IMR-90 (cell line): ENCODE measurements at regions not wholly inside any gene's neighbourhood (a gene's known extent, or its start where the extent isn't known, plus 50 kb on each side); places are given as distances from the start of the nearest gene placed in this dataset.

Experiments used
- ATAC-seq: fragments of 200-7000 bp; cut with Tn5 transposase; 2 replicates; pipeline ENCODE4 v1.9.1; 2020; ENCODE audit warnings: low read depth, mild to moderate bottlenecking, moderate library complexity
- BruUV-seq: library from RNA; stranded (reverse); fragments of 400-500 nt; replicated peaks from 2 replicates; lab custom pipeline; 2021; lab: Mats Ljungman, UMichigan
- CTCF ChIA-PET: fragments of 300-600 bp; formaldehyde crosslinking; extraction: SDS; loops from one replicate; lab custom pipeline; 2021; ENCODE audit warnings: antibody characterized with exemption; lab: Yijun Ruan, JAX
- POLR2A ChIA-PET: fragments of 300-600 bp; sonication (Branson Sonifier 250); formaldehyde crosslinking; loops from one replicate; lab custom pipeline; 2022; ENCODE audit warnings: antibody characterized with exemption; ENCODE audit not compliant: unreplicated experiment; lab: Charles Lee
- DNase-seq: peaks from one replicate; pipeline ENCODE4 v3.0.0; 2013
- H2AFZ ChIP-seq: replicated peaks from 2 replicates; pipeline ENCODE3; 2013; ENCODE audit warnings: low read length, mild to moderate bottlenecking; ENCODE audit not compliant: poor library complexity
- H2AK5ac ChIP-seq: 2 replicates; pipeline ENCODE4 v1.6.1; 2013; ENCODE audit warnings: low read depth, low read length, inconsistent platforms
- H2AK9ac ChIP-seq: replicated peaks from 2 replicates; pipeline ENCODE3; 2013; ENCODE audit warnings: mild to moderate bottlenecking, low read depth, low read length, moderate library complexity; ENCODE audit not compliant: poor library complexity
- H2BK120ac ChIP-seq: 2 replicates; pipeline ENCODE4 v1.6.1; 2013; ENCODE audit warnings: low read depth, low read length, inconsistent platforms
- H2BK15ac ChIP-seq: 3 replicates; pipeline ENCODE4 v1.6.1; 2013; ENCODE audit warnings: low read depth, low read length, inconsistent platforms
- H2BK20ac ChIP-seq: 2 replicates; pipeline ENCODE4 v1.6.1; 2013; ENCODE audit warnings: low read depth, mild to moderate bottlenecking, inconsistent platforms, low read length, moderate library complexity
- H2BK5ac ChIP-seq: 2 replicates; pipeline ENCODE4 v1.6.1; 2013; ENCODE audit warnings: mild to moderate bottlenecking, low read depth, low read length, inconsistent platforms; ENCODE audit not compliant: poor library complexity, severe bottlenecking
- H3K14ac ChIP-seq: replicated peaks from 2 replicates; pipeline ENCODE4 v1.6.1; 2013; ENCODE audit warnings: low read depth, low read length, inconsistent platforms
- H3K18ac ChIP-seq: 2 replicates; pipeline ENCODE4 v1.6.1; 2013; ENCODE audit warnings: low read depth, low read length, control low read depth
- H3K23ac ChIP-seq: 2 replicates; pipeline ENCODE4 v1.6.1; 2013; ENCODE audit warnings: low read depth, low read length, inconsistent platforms
- H3K27ac ChIP-seq: 2 replicates; pipeline ENCODE4 v1.5.1; 2013; ENCODE audit warnings: mild to moderate bottlenecking, control low read depth, low read length; ENCODE audit not compliant: insufficient read depth
- H3K27me3 ChIP-seq: 2 replicates; pipeline ENCODE4 v1.6.1; 2013; ENCODE audit warnings: low read length; ENCODE audit not compliant: control insufficient read depth, insufficient read depth
- H3K36me3 ChIP-seq: 2 replicates; pipeline ENCODE4 v1.6.1; 2013; ENCODE audit warnings: low read length, mixed read lengths; ENCODE audit not compliant: control insufficient read depth, insufficient read depth
- H3K4ac ChIP-seq: 2 replicates; pipeline ENCODE4 v1.6.1; 2013; ENCODE audit warnings: low read depth, low read length, inconsistent platforms
- H3K4me1 ChIP-seq: 2 replicates; pipeline ENCODE4 v1.6.1; 2013; ENCODE audit warnings: low read length, mixed read lengths; ENCODE audit not compliant: control insufficient read depth, insufficient read depth
- H3K4me2 ChIP-seq: 2 replicates; pipeline ENCODE4 v1.6.1; 2013; ENCODE audit warnings: low read depth, mild to moderate bottlenecking, control low read depth, low read length, moderate library complexity
- H3K4me3 ChIP-seq: 2 replicates; pipeline ENCODE4 v1.5.1; 2013; ENCODE audit warnings: low read depth, mild to moderate bottlenecking, control low read depth, low read length, moderate library complexity; ENCODE audit not compliant: insufficient read depth
- H3K56ac ChIP-seq: 2 replicates; pipeline ENCODE4 v1.6.1; 2013; ENCODE audit warnings: low read length, inconsistent platforms; ENCODE audit not compliant: insufficient read depth; ENCODE audit errors: extremely low read depth
- H3K79me1 ChIP-seq, 2 experiments: 2 replicates each; pipeline ENCODE4 v1.6.1; 2013; ENCODE audit warnings: low read length in 2 of 2, inconsistent platforms in 1 of 2, low read depth in 1 of 2
- H3K9ac ChIP-seq: 2 replicates; pipeline ENCODE4 v1.6.1; 2013; ENCODE audit warnings: low read depth, low read length, control low read depth
- H3K9me1 ChIP-seq: 2 replicates; pipeline ENCODE4 v1.6.1; 2013; ENCODE audit warnings: low read length, inconsistent platforms; ENCODE audit not compliant: insufficient read depth
- H3K9me3 ChIP-seq: 2 replicates; pipeline ENCODE4 v1.6.1; 2013; ENCODE audit warnings: low read length; ENCODE audit not compliant: control insufficient read depth, insufficient read depth
- H4K20me1 ChIP-seq: 2 replicates; pipeline ENCODE4 v1.6.1; 2013; ENCODE audit warnings: low read length, inconsistent platforms; ENCODE audit not compliant: insufficient read depth
- H4K5ac ChIP-seq: 2 replicates; pipeline ENCODE4 v1.6.1; 2013; ENCODE audit warnings: mild to moderate bottlenecking, low read depth, low read length, control low read depth
- H4K8ac ChIP-seq, 2 experiments: 2 replicates each; pipeline ENCODE4 v1.6.1; 2013; ENCODE audit warnings: low read depth in 2 of 2, low read length in 2 of 2, control low read depth in 1 of 2, inconsistent platforms in 1 of 2
- H4K91ac ChIP-seq: 2 replicates; pipeline ENCODE4 v1.6.1; 2013; ENCODE audit warnings: low read depth, low read length, inconsistent platforms; ENCODE audit not compliant: insufficient read depth
- CEBPB ChIP-seq: IDR thresholded peaks from 2 replicates; pipeline ENCODE4 v1.6.1; 2012; ENCODE audit warnings: low read depth, low read length, improper control_type of control experiment
- MAFK ChIP-seq: IDR thresholded peaks from 2 replicates; pipeline ENCODE4 v1.6.1; 2012; ENCODE audit warnings: low read depth, low read length, improper control_type of control experiment
- MAZ ChIP-seq: IDR thresholded peaks from 2 replicates; pipeline ENCODE4 v1.6.1; 2012; ENCODE audit warnings: low read depth, mild to moderate bottlenecking, low read length, improper control_type of control experiment, moderate library complexity, borderline replicate concordance
- MXI1 ChIP-seq: IDR thresholded peaks from 2 replicates; pipeline ENCODE4 v1.6.1; 2012; ENCODE audit warnings: low read depth, mild to moderate bottlenecking, low read length, moderate library complexity, borderline replicate concordance
- NFE2L2 ChIP-seq: fragments of 150-350 bp; IDR thresholded peaks from 2 replicates; pipeline ENCODE4 v1.6.1; 2016; ENCODE audit warnings: low read depth, mild to moderate bottlenecking, low read length
- POLR2A ChIP-seq: IDR thresholded peaks from 2 replicates; pipeline ENCODE4 v1.6.1; 2012; ENCODE audit warnings: mild to moderate bottlenecking, low read depth, low read length
- RAD21 ChIP-seq: IDR thresholded peaks from 2 replicates; pipeline ENCODE4 v1.6.1; 2012; ENCODE audit warnings: low read length, improper control_type of control experiment
- RCOR1 ChIP-seq: IDR thresholded peaks from 2 replicates; pipeline ENCODE4 v1.6.1; 2012; ENCODE audit warnings: mild to moderate bottlenecking, low read length, improper control_type of control experiment; ENCODE audit not compliant: insufficient replicate concordance
- SMC3 ChIP-seq: fragments of 150-350 bp; IDR thresholded peaks from 2 replicates; pipeline ENCODE4 v1.6.1; 2016; ENCODE audit warnings: low read depth, mild to moderate bottlenecking, antibody characterized with exemption, low read length, moderate library complexity
- dilution Hi-C: fragments of 300-500 bp; cut with HindIII; formaldehyde crosslinking; loops from one replicate; pipeline ENCODE4 v1.14.3; 2018; ENCODE audit warnings: low sequenced_read_pairs; ENCODE audit not compliant: unreplicated experiment
- in situ Hi-C: fragments of 300-500 bp; cut with MboI; formaldehyde crosslinking; loops from 3 replicates; pipeline ENCODE4 v1.14.3; 2019; ENCODE audit warnings: low sequenced_read_pairs, inconsistent platforms, mixed read lengths
- intact Hi-C: fragments of 100-400 bp; cut with micrococcal nuclease; formaldehyde crosslinking; loops from 2 replicates; pipeline ENCODE4 v1.10.0; 2022
- TF ChIP-seq, protein P1 (sequence below): fragments of 150-350 bp; IDR thresholded peaks from 2 replicates; pipeline ENCODE4 v1.6.1; 2017; ENCODE audit warnings: mild to moderate bottlenecking, antibody characterized with exemption, low read length, low read depth
- TF ChIP-seq, protein P2 (sequence below): conservative IDR thresholded peaks from 2 replicates; pipeline ENCODE4 v1.5.1; 2012; ENCODE audit warnings: mild to moderate bottlenecking, low read depth, low read length, improper control_type of control experiment

DNA sequence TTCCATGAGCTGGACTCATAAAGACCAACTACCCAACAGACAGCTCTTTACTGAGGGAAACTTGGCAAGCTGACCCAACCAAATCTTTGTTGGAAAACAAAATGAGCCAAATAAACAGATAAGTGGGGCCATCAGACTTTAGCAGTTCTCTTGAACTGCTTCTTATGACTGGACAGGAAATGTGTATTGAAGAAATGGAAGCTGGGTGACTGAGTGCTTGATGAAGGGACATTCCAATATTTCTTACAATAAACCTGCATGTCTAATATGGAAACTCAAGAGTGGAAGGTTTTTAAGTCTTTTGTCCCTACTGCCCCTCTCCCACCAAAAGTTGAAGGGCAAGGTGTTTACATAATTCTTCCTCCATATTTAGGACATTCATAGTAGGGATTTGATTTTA is 218.8 kb upstream of the NR4A3 start:
- Histone ChIP-seq H2AK5ac (no peak overlapping the region), H3K56ac (no peak overlapping the region), H3K9me3 (0 out of 2 replicates have a peak, but pooled peaks cover 2% of the 10 kb centered on the region), H3K18ac (no peak overlapping the region), H4K5ac (no peak overlapping the region), H2BK20ac (no peak overlapping the region), H4K8ac (no peak overlapping the region), H3K9me1 (no peaks in the 10 kb centered on the region), H3K27me3 (peaks cover 7% of the 10 kb centered on the region), H3K9ac (no peak overlapping the region), H3K79me1 (no peaks in the 10 kb centered on the region), H3K14ac (no peak overlapping the region), H2BK5ac (no peak overlapping the region), H2AK9ac (no peak overlapping the region), H3K4me1 (no peaks in the 10 kb centered on the region), H4K91ac (no peak overlapping the region), H2AFZ (no peak overlapping the region), H2BK15ac (no peak overlapping the region), H3K4me3 (no peak overlapping the region), H3K36me3 (no peaks in the 10 kb centered on the region), H3K27ac (no peak overlapping the region), H3K4me2 (no peak overlapping the region), H2BK120ac (no peak overlapping the region), H3K4ac (no peak overlapping the region), H3K23ac (no peak overlapping the region), H4K20me1 (no peaks in the 10 kb centered on the region)
- POLR2A ChIA-PET, result no interaction called here
- in situ Hi-C loops (no loop called here), dilution Hi-C loops (no loop called here), intact Hi-C loops (no loop called here)
- no peak for ATAC-seq
- TF ChIP-seq, protein P1, sequence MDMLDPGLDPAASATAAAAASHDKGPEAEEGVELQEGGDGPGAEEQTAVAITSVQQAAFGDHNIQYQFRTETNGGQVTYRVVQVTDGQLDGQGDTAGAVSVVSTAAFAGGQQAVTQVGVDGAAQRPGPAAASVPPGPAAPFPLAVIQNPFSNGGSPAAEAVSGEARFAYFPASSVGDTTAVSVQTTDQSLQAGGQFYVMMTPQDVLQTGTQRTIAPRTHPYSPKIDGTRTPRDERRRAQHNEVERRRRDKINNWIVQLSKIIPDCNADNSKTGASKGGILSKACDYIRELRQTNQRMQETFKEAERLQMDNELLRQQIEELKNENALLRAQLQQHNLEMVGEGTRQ, result no peak
- TF ChIP-seq MAFK (no peak), CEBPB (no peak), RCOR1 (no peak), SMC3 (no peak), RAD21 (no peak), NFE2L2 (no peak), MAZ (no peak), MXI1 (no peak), POLR2A (no peak)
- TF ChIP-seq, protein P2, sequence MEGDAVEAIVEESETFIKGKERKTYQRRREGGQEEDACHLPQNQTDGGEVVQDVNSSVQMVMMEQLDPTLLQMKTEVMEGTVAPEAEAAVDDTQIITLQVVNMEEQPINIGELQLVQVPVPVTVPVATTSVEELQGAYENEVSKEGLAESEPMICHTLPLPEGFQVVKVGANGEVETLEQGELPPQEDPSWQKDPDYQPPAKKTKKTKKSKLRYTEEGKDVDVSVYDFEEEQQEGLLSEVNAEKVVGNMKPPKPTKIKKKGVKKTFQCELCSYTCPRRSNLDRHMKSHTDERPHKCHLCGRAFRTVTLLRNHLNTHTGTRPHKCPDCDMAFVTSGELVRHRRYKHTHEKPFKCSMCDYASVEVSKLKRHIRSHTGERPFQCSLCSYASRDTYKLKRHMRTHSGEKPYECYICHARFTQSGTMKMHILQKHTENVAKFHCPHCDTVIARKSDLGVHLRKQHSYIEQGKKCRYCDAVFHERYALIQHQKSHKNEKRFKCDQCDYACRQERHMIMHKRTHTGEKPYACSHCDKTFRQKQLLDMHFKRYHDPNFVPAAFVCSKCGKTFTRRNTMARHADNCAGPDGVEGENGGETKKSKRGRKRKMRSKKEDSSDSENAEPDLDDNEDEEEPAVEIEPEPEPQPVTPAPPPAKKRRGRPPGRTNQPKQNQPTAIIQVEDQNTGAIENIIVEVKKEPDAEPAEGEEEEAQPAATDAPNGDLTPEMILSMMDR, result no peak
- no peak for DNase-seq
- BruUV-seq, result no TSS peak
- CTCF ChIA-PET, result interaction anchor here (0.8 kb wide), 1 partner anchor 25 kb away, joined by 3 read pairs; no protein-coding TSS in a partner anchor
